Fibroblast of gingiva (primary cell): ENCODE measurements at regions not wholly inside any gene's neighbourhood (a gene's known extent, or its start where the extent isn't known, plus 50 kb on each side); places are given as distances from the start of the nearest gene placed in this dataset.

Experiments used
- DNase-seq: peaks from one replicate; pipeline ENCODE4 v3.0.0-alpha.2; 2011; ENCODE audit warnings: low read depth

DNA sequence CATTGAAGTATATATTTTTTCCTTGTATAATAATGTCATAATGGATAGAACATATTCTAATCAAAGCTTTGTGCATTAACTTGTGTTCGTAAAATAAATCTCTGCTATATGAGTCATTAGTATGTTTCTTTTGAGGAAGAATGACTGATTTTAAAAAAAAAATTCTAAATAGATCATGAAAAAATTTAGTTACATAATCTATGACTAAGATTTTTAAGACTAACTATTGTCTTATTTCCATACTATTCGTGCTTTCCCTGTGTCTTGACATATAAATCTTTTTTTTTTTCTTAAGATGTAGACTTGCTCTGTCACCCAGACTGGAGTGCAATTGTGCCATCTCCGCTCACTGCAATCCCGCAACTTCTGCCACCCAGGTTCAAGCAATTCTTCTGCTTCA, 226.1 kb downstream of the DSEL start:
- DNase-seq = no peak

DNA sequence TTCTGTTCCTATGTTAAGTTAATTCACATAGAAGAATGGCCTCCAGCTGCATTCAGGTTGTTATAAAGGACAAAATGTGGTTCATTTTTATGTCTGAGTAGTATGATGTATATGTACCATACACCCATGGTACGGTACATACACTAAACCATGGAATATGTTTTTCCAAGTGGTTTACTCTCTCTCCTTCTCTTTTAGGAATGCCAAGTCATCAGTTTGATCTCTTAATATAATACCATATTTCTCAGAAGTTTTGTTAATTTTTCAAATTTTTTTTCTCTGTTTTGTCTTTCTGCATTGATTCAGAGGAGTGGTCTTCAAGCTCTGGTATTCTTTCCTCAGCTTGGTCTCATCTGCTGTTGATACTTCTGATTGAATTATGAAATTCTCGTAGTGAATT, 230.9 kb downstream of the DSEL start:
- DNase-seq = no peak

DNA sequence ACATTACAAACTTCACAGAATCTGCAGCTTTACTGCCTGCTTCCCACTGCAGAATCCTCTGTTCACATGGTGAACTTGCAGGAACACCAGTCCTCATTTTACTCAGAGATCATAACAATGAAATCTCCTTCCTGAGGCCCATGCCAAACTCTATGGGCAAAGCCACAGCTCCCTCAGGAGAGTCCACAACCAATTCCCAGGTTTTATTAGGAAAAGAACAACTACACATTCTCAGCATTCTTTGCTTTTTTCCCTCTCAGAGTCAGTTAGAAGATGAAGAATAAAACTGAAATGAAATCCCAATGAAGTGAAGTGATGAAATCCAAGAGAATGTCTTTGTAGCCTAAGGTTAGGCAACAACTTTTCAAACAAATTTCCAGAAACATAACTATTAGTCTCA, 233.7 kb downstream of the DSEL start:
- peak; percentile 77 for DNase-seq

- DNase-seq = no peak
Measured at GRCh38 chr18:67281746-67282145, 234.8 kb downstream of the DSEL start.

GRCh38 chr18:67280486-67281242, 235.9 kb downstream of the DSEL start:
- DNase-seq = peak; percentile 59

GRCh38 chr18:67279988-67280387, 236.5 kb downstream of the DSEL start:
- DNase-seq = no peak

DNA sequence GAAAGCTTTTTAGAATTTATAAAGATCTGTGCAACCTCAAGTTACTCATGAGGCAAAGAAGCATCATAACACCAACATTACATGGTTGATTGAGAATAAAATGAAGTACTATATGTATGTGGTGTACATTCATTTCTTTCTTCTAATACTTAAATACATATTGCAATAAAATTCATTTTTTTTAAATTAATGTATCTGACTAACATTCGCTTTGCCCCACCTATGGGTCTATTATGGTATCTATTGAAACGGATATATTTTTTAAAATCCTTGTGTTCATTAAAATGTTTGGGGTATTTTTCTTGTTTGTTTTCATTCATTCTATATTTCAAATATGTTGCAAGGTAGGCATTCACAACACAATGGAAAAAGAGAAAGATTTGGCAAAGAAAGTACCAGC, 237.5 kb downstream of the DSEL start:
- DNase-seq = no peak

DNA sequence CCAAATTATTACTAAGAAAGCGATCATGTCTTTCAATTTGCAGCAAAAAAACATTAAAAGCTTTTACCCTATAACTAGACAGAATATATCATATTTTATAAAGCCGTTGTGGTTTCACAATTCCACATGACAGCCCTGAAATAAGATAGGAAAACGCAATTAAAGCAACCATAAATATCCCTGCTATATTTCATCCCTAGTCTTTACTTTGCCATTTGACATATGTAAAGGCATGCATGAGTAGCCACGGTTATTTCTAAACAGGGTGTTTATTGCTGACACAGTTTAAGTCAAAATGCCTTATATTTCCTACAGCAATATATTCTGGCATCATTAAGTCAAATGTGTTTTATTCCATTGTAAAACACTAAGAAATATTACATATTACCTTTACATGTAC, 239.9 kb downstream of the DSEL start:
- no peak for DNase-seq

DNA sequence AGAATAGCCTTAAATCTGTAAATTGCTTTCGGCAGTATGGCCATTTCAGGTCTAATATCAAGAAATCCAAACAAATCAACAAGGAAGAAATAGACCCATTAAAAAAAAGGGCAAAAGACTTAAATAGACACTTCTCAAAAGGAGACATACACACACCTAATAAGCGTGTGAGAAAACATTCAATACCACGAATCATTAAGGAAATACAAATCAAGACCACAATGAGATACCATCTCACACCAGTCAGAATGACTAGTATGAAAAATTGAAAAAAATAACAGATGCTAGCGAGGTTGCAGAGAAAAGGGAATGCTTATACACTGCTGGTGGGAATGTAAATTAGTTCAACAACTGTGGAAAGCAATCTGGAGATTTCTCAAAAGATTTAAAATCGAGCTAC, 243.2 kb downstream of the DSEL start:
- DNase-seq = no peak

DNA sequence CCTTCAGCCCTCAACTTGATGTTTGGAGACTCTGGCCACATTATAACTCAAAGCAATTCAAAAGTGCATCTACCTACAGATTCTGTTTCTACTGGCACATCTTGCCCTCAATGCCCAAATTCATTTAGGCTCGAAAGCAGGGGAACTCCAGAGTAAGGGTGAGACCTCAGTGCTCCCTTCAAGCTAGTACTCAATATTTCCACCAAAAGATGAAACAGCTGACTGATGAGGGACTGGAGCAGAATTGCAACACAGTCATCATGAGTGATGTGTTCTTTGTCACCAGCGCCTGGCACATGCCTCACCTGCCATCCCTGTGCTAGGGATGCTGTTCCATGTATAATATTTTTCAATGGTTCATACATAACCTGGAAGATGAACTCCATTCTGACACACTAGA, 247.3 kb downstream of the DSEL start:
- no peak for DNase-seq

GRCh38 chr18:67268530-67268929, 248.0 kb downstream of the DSEL start:
- DNase-seq = no peak

DNA sequence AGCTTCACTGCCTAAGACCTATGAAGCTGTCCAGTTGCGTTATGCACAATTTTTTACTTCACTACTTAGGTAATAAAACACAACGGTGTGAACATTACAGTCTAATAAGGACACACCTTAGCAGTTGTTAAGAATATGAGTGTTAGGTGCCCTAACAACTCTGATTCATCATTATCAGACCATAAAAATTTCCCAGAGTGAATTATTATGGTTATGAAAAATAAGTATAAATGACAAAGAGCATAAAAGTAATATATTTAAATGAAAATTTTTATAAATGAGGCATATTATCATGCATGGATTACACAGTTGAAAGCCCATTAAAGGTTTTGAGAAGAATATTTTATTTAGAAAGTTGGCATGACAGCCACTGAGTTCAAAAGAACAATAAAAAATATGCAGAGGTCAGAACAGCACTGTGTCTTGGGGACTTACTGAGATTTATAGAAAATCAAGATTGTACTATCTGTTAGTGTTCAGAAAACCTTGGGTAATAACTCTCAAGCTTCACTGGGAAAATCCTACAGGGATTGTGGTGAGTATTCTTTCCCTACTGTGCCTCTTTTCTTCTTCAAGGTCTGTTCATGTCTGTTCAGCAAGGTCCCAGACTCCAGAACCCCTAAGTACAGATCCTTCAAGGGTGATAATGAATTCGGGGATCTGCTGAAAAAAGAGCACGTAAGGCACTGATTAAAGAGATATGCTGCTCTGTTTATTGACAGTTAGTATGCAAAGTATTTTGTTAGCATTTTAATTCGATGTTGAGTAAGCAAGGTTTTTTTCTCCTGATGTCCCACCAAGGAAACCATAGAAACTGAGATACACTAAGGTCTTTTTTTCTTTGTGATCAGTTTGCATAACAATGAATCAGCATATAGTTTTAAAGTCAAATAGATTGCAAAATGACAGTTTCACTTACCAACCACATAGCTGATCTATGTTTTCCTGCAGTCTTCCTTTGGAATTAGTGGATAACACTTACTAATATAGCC, 250.0 kb downstream of the DSEL start:
- DNase-seq = peak; percentile 93

DNA sequence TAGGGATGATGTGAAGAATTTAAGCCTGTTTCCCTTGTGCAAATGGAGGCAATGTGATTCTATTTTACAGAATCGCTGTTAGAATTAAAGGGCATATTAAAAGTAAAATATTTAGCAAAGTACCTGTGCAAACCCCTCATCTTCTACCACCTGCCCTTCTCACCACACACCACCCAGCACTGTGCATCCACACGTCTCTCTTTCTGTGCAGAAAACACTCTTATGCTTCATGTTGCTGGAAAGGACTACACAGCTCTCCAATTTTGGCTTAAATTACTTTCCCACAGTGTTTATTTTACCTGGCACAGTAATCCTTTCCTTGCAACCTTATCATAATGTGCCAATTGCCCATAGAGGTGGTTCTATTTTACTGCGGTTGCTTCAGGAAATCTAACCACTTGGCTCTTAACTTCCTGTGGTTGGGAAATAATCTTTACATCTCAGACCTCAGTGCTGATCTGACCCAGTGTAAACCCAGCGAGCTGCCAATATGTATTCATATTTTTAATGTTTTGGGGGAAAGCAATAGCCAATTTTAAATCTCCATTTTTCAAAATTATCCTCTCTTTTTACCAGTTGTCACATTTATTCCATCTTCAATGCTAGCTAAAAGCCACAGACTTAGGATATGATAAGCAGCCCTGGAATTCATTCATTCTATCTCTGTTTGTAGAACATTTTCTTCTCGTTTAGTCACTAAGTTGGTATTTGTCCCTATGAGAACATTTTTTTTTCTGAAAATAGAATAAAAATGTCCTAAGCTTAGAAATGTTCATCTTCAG, 250.9 kb downstream of the DSEL start:
- DNase-seq = peak; percentile 90

DNA sequence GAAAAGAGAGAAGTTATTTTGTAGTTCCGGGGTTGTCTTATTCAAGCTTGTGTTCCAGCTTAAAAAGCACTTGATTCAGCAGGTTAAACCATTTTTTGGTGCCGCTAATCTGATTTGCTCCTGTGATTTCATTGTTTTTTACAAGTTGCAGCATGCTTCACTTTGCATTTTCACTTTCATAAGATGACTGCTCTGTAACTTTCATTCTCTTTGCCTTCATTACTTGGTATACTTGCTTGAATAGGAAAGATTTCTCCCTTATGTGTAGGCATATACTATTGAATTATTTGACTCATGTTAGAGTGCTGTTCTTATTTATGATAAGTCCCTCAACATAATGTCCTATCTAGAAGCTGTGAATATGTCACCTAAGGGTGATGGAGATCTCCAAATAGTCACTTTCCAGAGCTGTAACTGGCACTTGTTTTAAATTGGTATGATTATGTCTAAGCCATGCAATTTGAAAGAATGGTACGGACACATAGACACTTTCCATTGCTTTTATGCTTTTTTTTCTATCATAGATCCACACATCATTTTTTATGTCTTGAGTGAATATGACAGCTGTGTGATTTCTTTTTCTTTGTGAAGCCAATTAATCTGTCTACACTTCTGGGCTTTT, 254.5 kb downstream of the DSEL start:
- DNase-seq = no peak

DNA sequence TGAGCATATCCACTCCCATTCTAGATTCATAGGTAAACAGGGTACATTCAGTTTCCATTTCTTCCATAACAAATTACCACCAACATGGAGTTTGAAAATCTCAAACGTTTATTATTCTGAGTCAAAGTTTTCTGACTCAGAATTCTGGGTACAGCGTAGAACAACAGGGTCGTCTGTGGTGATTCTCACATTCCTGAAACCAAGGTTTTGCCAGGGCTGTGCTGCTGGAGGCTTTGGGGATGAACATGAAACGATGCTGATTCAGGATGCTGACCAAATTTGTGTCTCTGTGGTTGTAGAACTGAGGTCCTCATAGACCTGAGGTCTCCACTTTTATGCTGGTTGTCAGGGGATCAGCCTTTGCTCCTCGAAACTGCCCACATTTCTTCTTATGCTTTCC, 255.7 kb downstream of the DSEL start:
- DNase-seq = no peak

- DNase-seq = no peak
Measured at GRCh38 chr18:67250776-67251424, 265.6 kb downstream of the DSEL start.

DNA sequence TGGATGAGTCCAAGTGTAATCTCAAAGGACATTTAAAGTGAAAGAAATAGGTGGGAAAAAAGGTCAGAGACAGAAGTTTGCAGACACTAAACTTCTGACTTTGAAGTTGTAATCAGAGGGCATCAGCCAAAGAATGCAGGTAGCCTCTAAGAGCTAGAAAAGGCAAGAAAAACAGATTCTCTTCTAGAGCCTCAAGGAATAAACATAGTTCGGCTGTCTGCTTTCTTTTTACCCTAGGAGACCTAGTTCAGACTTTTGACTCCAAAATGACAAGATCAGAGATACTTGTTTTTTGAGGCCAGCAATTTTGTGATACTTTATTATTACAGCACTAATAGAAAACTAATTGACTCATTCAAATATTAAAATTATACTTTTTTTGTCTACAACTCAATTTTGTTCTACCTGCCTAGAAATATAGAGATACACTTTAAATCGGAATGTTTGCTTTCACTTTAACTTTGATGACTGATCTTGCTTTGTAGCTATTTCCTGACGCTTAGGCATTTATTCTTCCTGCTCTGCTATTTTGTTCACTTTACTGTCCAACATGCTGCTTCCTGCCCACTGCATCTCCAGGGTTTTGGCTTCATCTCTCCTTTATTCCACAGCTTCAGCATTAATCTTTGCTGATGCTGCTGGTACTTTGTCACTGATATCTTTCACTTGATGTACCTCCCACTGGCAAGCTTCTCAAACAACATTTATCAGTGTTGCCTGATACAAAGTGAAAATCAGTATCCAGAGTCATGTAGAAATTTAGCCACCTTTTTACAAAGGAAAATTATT, 272.5 kb downstream of the DSEL start:
- no peak for DNase-seq

DNA sequence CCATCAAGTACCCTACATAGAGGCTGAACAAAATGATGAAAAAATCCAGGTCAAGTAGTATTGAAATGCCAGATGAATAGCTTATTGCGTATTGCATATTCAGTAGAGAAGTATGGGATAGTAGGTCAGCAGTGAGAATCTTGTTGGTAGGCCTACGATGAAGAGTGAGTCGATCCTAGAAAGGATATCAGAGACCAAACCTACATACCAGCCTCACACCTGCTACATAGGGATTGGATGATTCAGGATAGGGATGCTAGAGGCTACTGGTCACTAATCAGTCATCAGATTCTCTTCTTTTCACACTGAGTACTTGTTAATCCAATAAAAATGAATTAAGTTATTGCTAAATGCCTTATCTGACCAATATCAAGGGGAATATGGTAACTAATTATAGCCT, 274.5 kb downstream of the DSEL start:
- DNase-seq = no peak

GRCh38 chr18:67241299-67241698, 275.2 kb downstream of the DSEL start:
- DNase-seq = no peak

GRCh38 chr18:67239826-67240225, 276.7 kb downstream of the DSEL start:
- DNase-seq = no peak

- DNase-seq = peak; percentile 63
Measured at GRCh38 chr18:67232991-67233390, 283.5 kb downstream of the DSEL start.
